ENCODE measurements at regions not wholly inside any gene's neighbourhood (a gene's known extent, or its start where the extent isn't known, plus 50 kb on each side); places are given as distances from the start of the nearest gene placed in this dataset.

DNA sequence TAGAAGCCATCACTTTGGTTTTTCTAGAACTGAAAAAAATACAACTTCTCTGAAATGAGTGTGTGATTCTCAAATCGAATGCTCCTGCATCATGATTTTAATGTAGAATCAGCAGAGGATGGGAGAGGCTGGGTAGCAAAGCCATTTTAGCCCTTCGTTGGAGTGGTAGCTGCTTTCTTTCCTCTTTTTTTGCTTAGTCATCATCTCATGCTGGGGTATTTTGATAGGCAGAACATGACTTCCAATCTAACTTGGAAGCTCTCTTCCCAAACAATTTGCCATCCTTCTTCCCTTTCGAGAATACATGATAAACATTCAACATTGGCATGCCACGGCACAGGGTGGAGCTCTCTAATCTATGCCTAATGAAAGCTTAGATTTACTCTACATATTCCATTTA lies 311.2 kb upstream of the LRATD1 start:
- WGBS (ENCODE audit: insufficient coverage, insufficient replicate concordance, low lambda C conversion rate, missing lambda C conversion rate) = 35% methylated on average over 4 of the region's 4 CpGs
- H3K27ac ChIP-seq (ENCODE audit: control insufficient read depth, insufficient read depth) = no peak overlapping the region
- ChIA-PET POLR2A (no interaction called here), RAD21 (ENCODE audit: unreplicated experiment) (no interaction called here), SMC1A (ENCODE audit: uncharacterized antibody, unreplicated experiment) (interaction anchor here (1.2 kb wide), 1 partner anchor 9 kb away, joined by 6 read pairs; no protein-coding TSS in a partner anchor), CTCF (no interaction called here)
- intact Hi-C loops (cut with micrococcal nuclease; ENCODE audit: unreplicated experiment) (no loop called here), in situ Hi-C loops (cut with MboI) (no loop called here)
- H3K9me3 ChIP-seq (replicated peaks; ENCODE audit: control insufficient read depth, insufficient read depth, low read length) = no peaks in the 10 kb centered on the region; the same call in 2 of the 3 replicates
- ATAC-seq (no peak), FAIRE-seq (no peak), DNase-seq (ENCODE audit: low read depth, low spot score) (no peak)
- H3K36me3 ChIP-seq (ENCODE audit: control insufficient read depth in 2 of 2, insufficient read depth in 2 of 2, low read length in 1 of 2) = no peaks in the 10 kb centered on the region
- no peaks in the 10 kb centered on the region for H3K27me3 ChIP-seq (replicated peaks in 1 of 2; ENCODE audit: control insufficient read depth in 2 of 2, insufficient read depth in 2 of 2, low read length in 1 of 2)
- H3K4me2 ChIP-seq (ENCODE audit: control insufficient read depth, insufficient read depth) = no peak overlapping the region
- no peak overlapping the region for H2AFZ ChIP-seq (ENCODE audit: control insufficient read depth, low read depth, low read length)
- H3K9ac ChIP-seq (ENCODE audit: control insufficient read depth, insufficient read depth, low read length) = no peak overlapping the region
- H3K4me3 ChIP-seq = no peak overlapping the region
- H4K20me1 ChIP-seq (ENCODE audit: control insufficient read depth, insufficient read depth) = no peaks in the 10 kb centered on the region
- H3K4me1 ChIP-seq (ENCODE audit: control insufficient read depth, insufficient read depth, low read length) = no peaks in the 10 kb centered on the region
- no peaks in the 10 kb centered on the region for H3K79me2 ChIP-seq (ENCODE audit: control insufficient read depth, insufficient read depth, low read length)
- BruUV-seq (replicated peaks) = no TSS peak
- TF ChIP-seq NFYB (IDR thresholded peaks at IDR 0.05; ENCODE audit: insufficient read depth, low read depth, low read length) (no peak), BHLHE40 (IDR thresholded peaks at IDR 0.05; ENCODE audit: borderline replicate concordance in 1 of 2, low read depth in 2 of 2, low read length in 1 of 2) (no peak), ZSCAN29 (IDR thresholded peaks at IDR 0.05) (no peak), ZNF687 (IDR thresholded peaks at IDR 0.05) (no peak), ATF3 (IDR thresholded peaks at IDR 0.05; ENCODE audit: borderline replicate concordance, extremely low read depth, low read depth, low read length) (no peak), TARDBP (IDR thresholded peaks at IDR 0.05; ENCODE audit: borderline replicate concordance) (no peak), RCOR1 (conservative IDR thresholded peaks at IDR 0.05; ENCODE audit: low read depth, low read length) (no peak), ZBTB11 (CRISPR knock-in tag; IDR thresholded peaks at IDR 0.05) (no peak), CREM (IDR thresholded peaks at IDR 0.05; ENCODE audit: low read depth) (no peak), TCF3 (IDR thresholded peaks at IDR 0.05; ENCODE audit: borderline replicate concordance, insufficient read depth, low read depth, low read length) (no peak), MEF2A (IDR thresholded peaks at IDR 0.05; ENCODE audit: insufficient read depth, low read depth, low read length) (no peak), MTA2 (IDR thresholded peaks at IDR 0.05; ENCODE audit: low read depth) (no peak)
- TF ChIP-seq, protein P1, sequence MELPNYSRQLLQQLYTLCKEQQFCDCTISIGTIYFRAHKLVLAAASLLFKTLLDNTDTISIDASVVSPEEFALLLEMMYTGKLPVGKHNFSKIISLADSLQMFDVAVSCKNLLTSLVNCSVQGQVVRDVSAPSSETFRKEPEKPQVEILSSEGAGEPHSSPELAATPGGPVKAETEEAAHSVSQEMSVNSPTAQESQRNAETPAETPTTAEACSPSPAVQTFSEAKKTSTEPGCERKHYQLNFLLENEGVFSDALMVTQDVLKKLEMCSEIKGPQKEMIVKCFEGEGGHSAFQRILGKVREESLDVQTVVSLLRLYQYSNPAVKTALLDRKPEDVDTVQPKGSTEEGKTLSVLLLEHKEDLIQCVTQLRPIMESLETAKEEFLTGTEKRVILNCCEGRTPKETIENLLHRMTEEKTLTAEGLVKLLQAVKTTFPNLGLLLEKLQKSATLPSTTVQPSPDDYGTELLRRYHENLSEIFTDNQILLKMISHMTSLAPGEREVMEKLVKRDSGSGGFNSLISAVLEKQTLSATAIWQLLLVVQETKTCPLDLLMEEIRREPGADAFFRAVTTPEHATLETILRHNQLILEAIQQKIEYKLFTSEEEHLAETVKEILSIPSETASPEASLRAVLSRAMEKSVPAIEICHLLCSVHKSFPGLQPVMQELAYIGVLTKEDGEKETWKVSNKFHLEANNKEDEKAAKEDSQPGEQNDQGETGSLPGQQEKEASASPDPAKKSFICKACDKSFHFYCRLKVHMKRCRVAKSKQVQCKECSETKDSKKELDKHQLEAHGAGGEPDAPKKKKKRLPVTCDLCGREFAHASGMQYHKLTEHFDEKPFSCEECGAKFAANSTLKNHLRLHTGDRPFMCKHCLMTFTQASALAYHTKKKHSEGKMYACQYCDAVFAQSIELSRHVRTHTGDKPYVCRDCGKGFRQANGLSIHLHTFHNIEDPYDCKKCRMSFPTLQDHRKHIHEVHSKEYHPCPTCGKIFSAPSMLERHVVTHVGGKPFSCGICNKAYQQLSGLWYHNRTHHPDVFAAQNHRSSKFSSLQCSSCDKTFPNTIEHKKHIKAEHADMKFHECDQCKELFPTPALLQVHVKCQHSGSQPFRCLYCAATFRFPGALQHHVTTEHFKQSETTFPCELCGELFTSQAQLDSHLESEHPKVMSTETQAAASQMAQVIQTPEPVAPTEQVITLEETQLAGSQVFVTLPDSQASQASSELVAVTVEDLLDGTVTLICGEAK (IDR thresholded peaks at IDR 0.05; ENCODE audit: borderline replicate concordance) = no peak
